Endothelial cell (in vitro differentiated cells): ENCODE measurements at regions not wholly inside any gene's neighbourhood (a gene's known extent, or its start where the extent isn't known, plus 50 kb on each side); places are given as distances from the start of the nearest gene placed in this dataset.

Experiments
- DNase-seq: peaks from one replicate; pipeline ENCODE4 v3.0.0; 2021; ENCODE audit warnings: low spot score
- H3K27ac Mint-ChIP-seq: one replicate; pipeline ENCODE4 v1.8.0; 2021; ENCODE audit warnings: mixed read lengths, inconsistent platforms; ENCODE audit not compliant: unreplicated experiment
- H3K27me3 Mint-ChIP-seq: one replicate; pipeline ENCODE4 v1.8.0; 2021; ENCODE audit warnings: mild to moderate bottlenecking, moderate library complexity, mixed read lengths, inconsistent platforms; ENCODE audit not compliant: unreplicated experiment
- H3K36me3 Mint-ChIP-seq: one replicate; pipeline ENCODE4 v1.8.0; 2021; ENCODE audit warnings: mild to moderate bottlenecking, low read depth, mixed read lengths, inconsistent platforms; ENCODE audit not compliant: unreplicated experiment
- H3K4me1 Mint-ChIP-seq: one replicate; pipeline ENCODE4 v1.8.0; 2021; ENCODE audit warnings: mild to moderate bottlenecking, mixed read lengths, inconsistent platforms; ENCODE audit not compliant: unreplicated experiment
- H3K4me3 Mint-ChIP-seq: one replicate; pipeline ENCODE4 v1.8.0; 2021; ENCODE audit warnings: mild to moderate bottlenecking, mixed read lengths, inconsistent platforms; ENCODE audit not compliant: unreplicated experiment
- H3K9me3 Mint-ChIP-seq: one replicate; pipeline ENCODE4 v1.8.0; 2021; ENCODE audit warnings: mixed read lengths, inconsistent platforms; ENCODE audit not compliant: unreplicated experiment
- TF ChIP-seq, protein P1 (sequence below): fragments of 200-600 bp; sonication (generic); IDR thresholded peaks from one replicate; pipeline ENCODE4 v1.5.0; 2021; ENCODE audit warnings: antibody characterized with exemption; ENCODE audit not compliant: unreplicated experiment

DNA sequence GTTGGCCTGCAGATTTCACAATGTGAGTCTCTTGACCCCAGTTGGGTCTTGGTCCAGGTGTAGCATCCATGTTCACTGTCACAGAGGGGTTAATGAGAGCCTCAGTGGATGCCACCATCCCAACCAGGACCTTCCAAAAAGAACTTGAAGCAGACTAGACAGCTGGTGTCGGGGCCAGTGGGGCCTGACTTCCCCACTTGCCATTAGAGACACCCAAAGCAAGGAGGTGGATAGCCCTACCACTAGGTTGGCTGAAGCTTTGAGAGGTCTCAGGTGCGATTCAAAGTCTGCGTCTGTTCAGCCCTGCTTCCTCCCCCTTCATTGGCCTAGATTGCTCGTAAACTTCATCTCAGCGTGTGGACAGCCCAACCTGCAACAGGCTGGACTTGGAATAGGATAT is 196.4 kb upstream of the RREB1 start:
- Mint-ChIP-seq H3K27me3 (peaks cover 3% of the 10 kb centered on the region), H3K27ac (no peak overlapping the region), H3K36me3 (no peaks in the 10 kb centered on the region), H3K4me1 (peaks cover 23% of the 10 kb centered on the region), H3K9me3 (no peaks in the 10 kb centered on the region), H3K4me3 (no peak overlapping the region)
- no peak for DNase-seq
- TF ChIP-seq, protein P1, sequence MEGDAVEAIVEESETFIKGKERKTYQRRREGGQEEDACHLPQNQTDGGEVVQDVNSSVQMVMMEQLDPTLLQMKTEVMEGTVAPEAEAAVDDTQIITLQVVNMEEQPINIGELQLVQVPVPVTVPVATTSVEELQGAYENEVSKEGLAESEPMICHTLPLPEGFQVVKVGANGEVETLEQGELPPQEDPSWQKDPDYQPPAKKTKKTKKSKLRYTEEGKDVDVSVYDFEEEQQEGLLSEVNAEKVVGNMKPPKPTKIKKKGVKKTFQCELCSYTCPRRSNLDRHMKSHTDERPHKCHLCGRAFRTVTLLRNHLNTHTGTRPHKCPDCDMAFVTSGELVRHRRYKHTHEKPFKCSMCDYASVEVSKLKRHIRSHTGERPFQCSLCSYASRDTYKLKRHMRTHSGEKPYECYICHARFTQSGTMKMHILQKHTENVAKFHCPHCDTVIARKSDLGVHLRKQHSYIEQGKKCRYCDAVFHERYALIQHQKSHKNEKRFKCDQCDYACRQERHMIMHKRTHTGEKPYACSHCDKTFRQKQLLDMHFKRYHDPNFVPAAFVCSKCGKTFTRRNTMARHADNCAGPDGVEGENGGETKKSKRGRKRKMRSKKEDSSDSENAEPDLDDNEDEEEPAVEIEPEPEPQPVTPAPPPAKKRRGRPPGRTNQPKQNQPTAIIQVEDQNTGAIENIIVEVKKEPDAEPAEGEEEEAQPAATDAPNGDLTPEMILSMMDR: no peak

DNA sequence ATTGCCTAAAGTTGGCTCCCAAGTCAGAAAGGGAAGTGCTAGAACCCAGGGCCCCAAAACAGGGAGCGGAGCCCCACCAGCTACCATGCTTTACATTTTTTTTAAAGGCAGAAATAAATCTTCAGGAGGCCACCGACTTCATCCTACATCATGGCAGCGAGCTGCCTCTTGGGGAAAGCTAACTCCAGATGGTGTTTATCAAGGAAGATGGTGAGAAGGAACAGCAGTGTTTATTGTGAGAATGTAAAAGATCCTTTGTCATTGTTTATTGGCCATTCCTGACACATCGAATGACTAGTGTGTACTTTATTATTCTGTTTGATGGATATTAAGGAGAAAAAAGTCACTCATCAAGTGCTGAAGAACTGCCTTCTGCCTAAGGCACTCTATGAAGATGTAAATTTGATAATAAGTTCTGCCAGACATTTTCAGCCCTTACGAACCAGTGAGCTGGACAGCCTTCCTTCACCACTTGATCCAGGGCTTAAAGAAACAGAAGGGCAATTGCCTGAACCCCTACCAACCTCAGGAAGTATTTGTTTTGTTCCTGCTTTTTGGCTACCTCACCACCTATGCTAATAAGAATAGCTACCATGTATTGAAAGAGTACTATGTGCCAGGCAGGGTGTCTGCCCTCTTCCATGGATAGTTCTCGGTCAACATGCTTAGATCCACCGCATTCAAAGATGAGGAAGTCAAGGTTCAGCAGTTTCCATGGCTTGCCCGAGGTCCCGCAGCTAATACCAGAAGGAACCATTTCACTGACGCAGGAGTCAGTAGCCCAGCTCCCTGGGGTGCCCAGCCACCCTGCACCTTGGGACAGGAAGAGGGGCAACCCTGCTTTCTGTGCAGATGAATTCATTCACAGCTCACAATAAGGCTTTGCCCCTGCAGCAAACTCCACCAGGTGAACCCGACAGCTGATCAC is 194.7 kb upstream of the RREB1 start:
- Mint-ChIP-seq H3K4me3 (no peak overlapping the region), H3K9me3 (no peaks in the 10 kb centered on the region), H3K27ac (no peak overlapping the region), H3K36me3 (no peaks in the 10 kb centered on the region), H3K27me3 (peaks cover 3% of the 10 kb centered on the region), H3K4me1 (peaks cover 17% of the 10 kb centered on the region)
- no peak for DNase-seq
- TF ChIP-seq, protein P1: no peak

DNA sequence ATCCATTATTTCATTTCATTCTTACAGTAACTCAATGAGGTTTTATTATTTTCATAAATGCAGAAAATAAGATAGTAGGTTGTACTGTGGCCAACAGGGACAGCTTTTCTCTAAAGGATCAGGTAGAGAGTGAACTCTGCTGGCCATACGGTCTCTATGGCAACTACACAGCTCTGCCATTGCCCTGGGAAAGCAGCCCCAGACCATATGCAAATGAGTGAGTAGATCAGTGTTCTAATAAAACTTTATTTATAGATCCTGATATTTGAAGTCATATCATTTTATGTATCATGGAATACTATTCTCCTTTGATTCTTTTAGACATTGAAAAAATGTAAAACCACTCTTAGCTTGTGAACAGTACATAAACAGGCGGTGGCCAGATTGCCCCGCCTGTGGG is 192.5 kb upstream of the RREB1 start:
- Mint-ChIP-seq H3K4me1 (peaks cover 3% of the 10 kb centered on the region), H3K4me3 (no peak overlapping the region), H3K27ac (no peak overlapping the region), H3K27me3 (peaks cover 1% of the 10 kb centered on the region), H3K36me3 (no peaks in the 10 kb centered on the region), H3K9me3 (no peaks in the 10 kb centered on the region)
- TF ChIP-seq, protein P1: no peak
- no peak for DNase-seq

DNA sequence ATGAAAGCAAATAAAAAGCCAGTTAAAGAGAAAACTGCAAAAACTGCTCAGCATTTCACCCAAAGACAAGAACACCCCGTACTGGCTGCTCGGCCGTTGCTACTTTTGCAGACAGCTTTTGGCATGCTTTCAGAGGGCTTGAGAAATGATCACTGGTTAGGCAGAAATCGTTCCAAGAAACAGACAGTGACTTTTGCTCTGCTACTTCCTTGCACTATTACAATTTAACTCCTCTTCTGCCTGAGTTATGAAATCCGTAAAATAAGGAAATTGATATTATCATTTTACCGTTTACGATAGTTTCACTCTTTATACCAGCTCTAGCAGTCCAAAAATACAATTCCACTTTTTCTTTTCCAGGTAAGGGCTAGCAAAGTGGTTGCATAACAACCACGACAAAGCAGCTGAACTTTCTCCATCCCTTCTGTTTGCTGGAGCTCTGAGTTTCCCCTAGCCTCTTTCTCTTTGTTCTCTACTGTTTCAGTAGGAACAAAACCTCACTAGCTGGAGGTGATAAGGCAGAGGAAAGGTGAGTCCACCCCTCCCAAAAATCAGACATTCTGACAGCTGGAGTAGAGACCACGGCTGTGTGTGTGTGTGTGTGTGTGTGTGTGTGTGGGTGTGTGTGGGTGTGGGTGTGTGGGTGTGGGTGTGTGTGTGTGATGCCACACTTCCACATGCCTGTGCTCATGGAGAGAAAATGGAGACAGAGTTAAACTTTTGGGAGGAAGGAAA is 191.8 kb upstream of the RREB1 start:
- TF ChIP-seq, protein P1: no peak
- DNase-seq: no peak
- peaks cover 3% of the 10 kb centered on the region for H3K27me3 Mint-ChIP-seq
- no peak overlapping the region for H3K27ac Mint-ChIP-seq
- H3K4me3 Mint-ChIP-seq: no peak overlapping the region
- peaks cover 2% of the 10 kb centered on the region for H3K4me1 Mint-ChIP-seq
- no peaks in the 10 kb centered on the region for H3K9me3 Mint-ChIP-seq
- no peaks in the 10 kb centered on the region for H3K36me3 Mint-ChIP-seq

DNA sequence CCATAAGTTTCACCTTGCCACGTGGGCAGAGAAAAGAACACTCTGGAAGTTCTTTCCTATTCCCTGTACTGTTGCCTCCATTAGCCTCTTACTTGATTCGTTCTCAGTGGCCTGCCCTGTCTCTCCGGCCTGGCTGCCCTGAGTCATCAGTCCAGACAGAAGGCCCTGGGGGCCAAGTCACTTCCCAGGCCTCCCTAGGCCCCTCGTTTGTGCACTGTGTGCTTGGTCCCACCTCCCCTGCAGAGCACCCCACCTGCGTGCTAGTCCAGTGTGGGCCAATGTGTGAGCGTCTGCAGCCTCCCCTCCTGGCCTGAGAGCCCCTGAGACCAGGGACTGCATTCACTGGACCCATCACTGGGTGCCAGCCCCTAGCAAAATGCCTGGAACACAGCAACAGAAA is 191.2 kb upstream of the RREB1 start:
- no peak overlapping the region for H3K27ac Mint-ChIP-seq
- no peaks in the 10 kb centered on the region for H3K36me3 Mint-ChIP-seq
- TF ChIP-seq, protein P1: no peak
- no peak for DNase-seq
- peaks cover 3% of the 10 kb centered on the region for H3K27me3 Mint-ChIP-seq
- H3K9me3 Mint-ChIP-seq: no peaks in the 10 kb centered on the region
- H3K4me3 Mint-ChIP-seq: no peak overlapping the region
- H3K4me1 Mint-ChIP-seq: peaks cover 2% of the 10 kb centered on the region
